Activated CD4-positive, alpha-beta T cell treated with anti-CD3 and anti-CD28 coated beads for 24 hours (primary cell): ENCODE measurements at regions not wholly inside any gene's neighbourhood (a gene's known extent, or its start where the extent isn't known, plus 50 kb on each side); places are given as distances from the start of the nearest gene placed in this dataset.
"Not testable (repeated sequence)": the region's sequence is repeated elsewhere in the genome, so short reads cannot be mapped to it uniquely, and the experiment has no call there.

Source experiments
- DNase-seq, 2 donors: peaks; one replicate each; pipeline ENCODE4 v3.0.0-alpha.2; 2020; ENCODE audit warnings: low read depth in 2 of 2

DNA sequence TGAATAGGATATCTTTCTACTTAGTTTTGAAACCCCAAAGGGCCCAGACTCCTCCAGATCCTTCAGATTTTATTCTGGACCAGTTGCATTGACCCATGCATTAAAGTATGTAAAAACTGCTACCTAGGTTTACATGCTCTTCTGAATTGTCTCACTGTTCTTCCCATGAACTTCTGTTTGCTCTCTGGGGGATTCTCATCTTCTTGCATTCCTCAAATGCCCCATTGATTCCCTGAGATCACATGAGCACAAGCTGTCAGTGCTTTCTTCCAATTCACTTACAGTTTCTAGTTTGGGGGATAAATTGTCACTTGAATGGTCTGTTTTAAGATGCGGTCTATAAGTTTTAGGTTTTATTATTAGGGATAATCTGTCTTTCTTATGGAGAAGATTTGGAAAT, 188.9 kb upstream of the KIF2B start:
- no peak for DNase-seq

DNA sequence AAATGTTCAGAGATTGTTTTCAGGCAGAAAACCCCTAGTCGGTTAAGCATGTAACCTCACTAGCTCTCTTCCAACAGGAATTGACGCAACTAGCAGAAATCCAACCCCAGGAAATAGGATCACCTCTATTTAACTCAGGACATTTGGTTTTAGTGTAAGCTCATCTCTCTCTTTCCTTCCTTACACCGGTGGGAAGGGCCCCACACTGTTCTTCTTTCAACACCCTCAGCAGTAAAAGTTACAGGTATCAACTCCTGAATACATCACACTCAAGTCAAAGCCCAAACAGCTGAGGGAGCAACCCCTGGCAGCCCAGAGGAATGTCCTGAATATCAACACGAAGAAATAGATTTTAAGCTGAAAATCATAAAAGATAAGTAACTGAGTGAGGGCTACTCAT, 191.2 kb upstream of the KIF2B start:
- DNase-seq: no peak

GRCh38 chr17:53630638-53631037, 192.1 kb upstream of the KIF2B start:
- DNase-seq: no peak

DNA sequence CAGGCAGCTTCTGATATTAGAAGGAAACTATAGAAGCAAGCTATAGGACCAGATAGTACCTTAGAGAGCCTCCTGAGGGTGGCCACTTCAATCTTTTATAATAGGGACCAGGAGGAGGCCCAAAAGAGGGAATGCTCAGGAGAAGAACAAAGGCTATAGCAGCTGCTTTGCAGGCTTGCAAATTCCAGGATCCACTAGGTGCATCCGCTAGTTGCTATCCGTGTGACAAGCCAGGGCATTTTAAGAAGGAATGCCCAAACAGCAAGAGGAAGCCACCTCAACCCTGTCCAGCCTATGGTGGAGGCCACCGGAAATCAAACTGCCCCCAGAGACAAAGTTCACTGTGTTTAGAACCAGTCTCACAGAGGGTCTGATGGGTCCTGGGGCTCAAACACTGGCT, 192.6 kb upstream of the KIF2B start:
- no peak for DNase-seq

GRCh38 chr17:53629188-53629587, 193.5 kb upstream of the KIF2B start:
- no peak for DNase-seq

DNA sequence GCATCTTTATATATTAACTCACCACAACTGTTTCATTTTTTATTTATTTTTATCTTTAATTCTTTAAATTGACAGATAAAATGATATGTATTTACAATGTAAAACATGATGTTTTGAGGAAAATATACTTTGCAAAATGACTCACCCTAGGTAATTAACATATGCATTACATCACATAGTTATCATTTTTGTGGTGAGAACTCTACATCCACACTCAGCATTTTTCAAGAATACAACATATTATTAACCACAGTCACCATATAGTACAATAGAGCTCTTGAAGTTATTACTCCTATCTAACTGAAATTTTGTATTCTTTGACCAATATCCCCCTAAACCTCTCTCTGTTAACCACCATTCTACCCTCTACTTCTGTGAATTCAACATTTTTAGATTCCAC, 194.7 kb upstream of the KIF2B start:
- no peak for DNase-seq

DNA sequence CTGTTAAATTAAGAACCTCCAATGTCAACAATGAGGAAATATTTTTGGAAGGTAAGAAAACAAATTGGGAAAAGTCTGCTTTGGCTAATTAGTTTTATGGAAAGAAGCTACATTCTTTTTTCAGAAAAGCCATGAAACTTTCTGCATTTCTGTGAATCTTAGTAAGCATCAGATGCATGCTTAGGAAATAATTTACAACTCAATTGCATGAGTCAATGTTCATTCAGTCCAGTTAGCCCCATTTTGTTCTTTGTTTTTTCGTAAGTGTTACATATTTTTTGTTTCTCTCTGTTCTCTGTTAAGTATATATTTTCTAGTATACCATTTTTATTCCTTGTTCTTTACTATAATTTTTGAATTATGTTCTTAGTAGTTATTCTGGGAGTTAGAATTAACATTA, 195.2 kb upstream of the KIF2B start:
- DNase-seq: no peak

- no peak for DNase-seq
Measured at GRCh38 chr17:53626286-53626685, 196.4 kb upstream of the KIF2B start.

- DNase-seq: no peak
Measured at GRCh38 chr17:53619025-53619424, 203.7 kb upstream of the KIF2B start.

GRCh38 chr17:53608208-53608607, 214.5 kb upstream of the KIF2B start:
- not testable (repeated sequence) for DNase-seq

GRCh38 chr17:53607475-53607874, 215.3 kb upstream of the KIF2B start:
- DNase-seq: no peak

DNA sequence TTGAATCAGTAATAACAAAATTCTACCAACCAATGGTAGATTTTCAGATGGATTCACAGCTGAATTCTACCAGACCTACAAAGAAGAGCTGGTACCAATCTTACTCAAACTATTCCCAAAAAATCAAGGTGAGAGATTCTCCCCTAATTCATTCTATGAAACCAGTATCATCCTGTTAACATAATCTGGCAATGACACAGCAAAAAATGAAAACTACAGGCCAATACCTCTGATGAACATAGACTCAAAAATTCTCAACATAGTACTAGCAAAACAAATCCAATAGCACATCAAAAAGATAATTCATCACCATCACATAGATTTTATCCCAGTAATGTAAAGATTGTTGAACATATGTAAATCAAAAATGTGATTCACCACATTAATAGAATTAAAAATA, 234.4 kb upstream of the KIF2B start:
- no peak for DNase-seq

GRCh38 chr17:53574038-53574437, 248.7 kb upstream of the KIF2B start:
- DNase-seq: no peak

- no peak for DNase-seq
Measured at GRCh38 chr17:53571342-53571741, 251.4 kb upstream of the KIF2B start.

DNA sequence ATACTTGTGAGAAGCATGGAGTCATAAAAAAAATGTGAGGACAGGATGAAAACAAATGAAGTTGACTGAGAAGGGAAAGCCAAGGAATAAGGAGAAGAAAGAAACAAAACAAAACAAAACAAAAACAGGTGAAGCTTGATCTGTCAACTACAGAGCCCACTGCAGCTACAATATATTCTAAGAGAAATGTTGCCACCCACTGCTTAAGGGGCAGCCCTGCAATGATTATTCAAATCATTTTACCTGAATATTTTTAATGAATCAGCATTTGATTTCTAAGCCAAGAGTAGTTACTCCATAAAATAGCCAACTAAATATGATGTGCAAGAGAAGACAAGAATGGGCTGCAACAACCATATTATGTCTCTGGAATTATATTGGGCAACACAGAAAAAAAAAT, 252.0 kb upstream of the KIF2B start:
- no peak for DNase-seq

DNA sequence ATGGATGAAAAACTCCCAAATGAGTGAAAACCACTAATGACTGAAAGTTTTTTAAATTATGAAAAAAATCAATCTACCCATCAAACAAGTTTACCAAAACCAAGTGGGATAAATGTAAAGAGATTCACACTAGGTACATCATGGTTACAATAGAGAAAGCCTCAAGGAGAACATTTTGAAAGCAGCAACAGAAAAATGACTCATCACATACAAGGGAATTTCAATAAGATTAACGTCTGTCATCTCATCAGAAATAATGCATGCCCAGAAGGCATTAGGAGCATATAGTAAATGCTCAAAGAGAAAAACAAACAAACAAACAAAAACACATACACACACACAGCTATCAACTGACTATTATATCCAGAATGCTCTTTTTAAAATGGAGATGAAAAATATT, 261.8 kb upstream of the KIF2B start:
- DNase-seq: no peak

- no peak for DNase-seq
Measured at GRCh38 chr17:53548252-53548651, 274.5 kb upstream of the KIF2B start.

GRCh38 chr17:53543472-53543871, 279.3 kb upstream of the KIF2B start:
- no peak for DNase-seq

DNA sequence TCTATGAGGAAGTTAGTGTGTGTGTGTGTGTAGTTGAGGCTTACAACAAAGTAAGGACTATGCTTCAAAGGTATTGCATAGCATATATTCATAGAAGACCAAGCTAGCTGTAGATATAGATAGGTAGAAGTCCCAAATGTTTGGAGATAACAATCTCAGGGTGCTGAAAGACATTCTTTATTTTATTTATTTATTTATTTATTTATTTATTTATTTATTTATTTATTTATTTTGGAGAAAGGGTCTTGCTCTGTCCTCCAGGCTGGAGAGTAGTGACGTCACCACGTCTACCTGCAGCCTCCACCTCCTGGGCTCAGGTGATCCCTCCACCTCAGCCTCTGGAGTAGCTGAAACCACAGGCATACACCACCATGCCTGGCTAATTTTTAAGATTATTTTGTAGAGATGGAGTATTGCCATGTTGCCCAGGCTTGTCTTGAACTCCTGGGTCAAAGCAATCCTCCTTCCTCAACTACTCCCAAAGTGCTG, 284.6 kb upstream of the KIF2B start:
- no peak for DNase-seq

DNA sequence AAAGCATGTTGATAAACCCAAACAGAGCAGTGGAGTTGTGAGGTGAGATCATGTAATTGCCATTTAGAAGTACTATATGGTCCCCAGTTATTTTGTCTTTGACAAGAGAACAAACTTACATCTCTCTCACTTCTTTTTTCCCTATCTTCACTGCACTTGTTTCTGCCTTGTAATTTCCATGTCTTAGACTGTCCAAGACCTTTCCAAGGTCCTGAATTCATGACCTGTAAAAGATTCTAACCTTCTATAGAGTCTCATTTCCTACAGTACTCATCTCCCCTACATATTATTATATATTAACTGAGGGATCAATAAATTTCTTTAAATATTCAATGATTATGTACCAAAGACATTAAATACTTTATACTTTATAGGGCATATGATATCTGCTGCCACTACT, 295.3 kb upstream of the KIF2B start:
- no peak for DNase-seq

GRCh38 chr17:53525590-53525989, 297.1 kb upstream of the KIF2B start:
- no peak for DNase-seq

- no peak for DNase-seq
Measured at GRCh38 chr17:53516636-53517035, 306.1 kb upstream of the KIF2B start.

GRCh38 chr17:53499277-53499676, 323.4 kb upstream of the KIF2B start:
- DNase-seq: no peak

- no peak for DNase-seq
Measured at GRCh38 chr17:53496356-53496755, 326.4 kb upstream of the KIF2B start.

DNA sequence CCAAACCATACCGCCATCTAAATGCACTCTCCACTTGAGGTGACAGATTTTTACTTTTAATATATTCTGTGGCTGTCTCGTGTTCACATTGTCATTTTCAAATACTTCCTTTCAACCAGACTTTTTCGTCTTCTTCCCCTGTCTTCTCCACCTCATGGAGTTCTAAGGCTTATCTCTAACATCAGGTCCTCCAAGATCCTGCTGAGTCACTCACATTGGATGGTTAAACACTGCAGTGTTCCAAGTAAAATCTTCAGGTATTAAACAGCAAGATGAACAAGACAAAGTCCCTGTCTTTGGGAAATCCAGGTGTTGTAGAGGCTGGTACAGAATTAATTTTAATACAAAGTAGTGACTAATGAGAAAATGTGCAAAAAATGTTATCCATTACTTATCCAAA, 330.2 kb upstream of the KIF2B start:
- DNase-seq: no peak
